DOHH2 (cell line): ENCODE measurements at regions not wholly inside any gene's neighbourhood (a gene's known extent, or its start where the extent isn't known, plus 50 kb on each side); places are given as distances from the start of the nearest gene placed in this dataset.
"Not testable (repeated sequence)": the region's sequence is repeated elsewhere in the genome, so short reads cannot be mapped to it uniquely, and the experiment has no call there.

Experiments
- H3F3A ChIP-seq: fragments of 200-600 bp; sonication (generic), shearing (Covaris generic); 2 replicates; pipeline ENCODE4 v1.6.0; 2016; ENCODE audit warnings: antibody characterized with exemption, mild to moderate bottlenecking; ENCODE audit not compliant: control insufficient read depth, insufficient read depth
- H3K27ac ChIP-seq: fragments of 200-600 bp; sonication (generic); 2 replicates; pipeline ENCODE4 v1.5.1; 2014; ENCODE audit warnings: low read depth, mild to moderate bottlenecking, low read length, moderate library complexity
- H3K27me3 ChIP-seq: fragments of 200-600 bp; sonication (generic); 2 replicates; pipeline ENCODE4 v1.6.1; 2014; ENCODE audit warnings: mild to moderate bottlenecking, low read length, mixed read lengths; ENCODE audit not compliant: control insufficient read depth
- H3K36me3 ChIP-seq: fragments of 200-600 bp; sonication (generic); 2 replicates; pipeline ENCODE4 v1.6.1; 2014; ENCODE audit warnings: mild to moderate bottlenecking, low read length, moderate library complexity, mixed read lengths; ENCODE audit not compliant: control insufficient read depth
- H3K4me1 ChIP-seq: fragments of 200-600 bp; sonication (generic); 2 replicates; pipeline ENCODE4 v1.6.1; 2014; ENCODE audit warnings: mild to moderate bottlenecking, low read length, mixed read lengths; ENCODE audit not compliant: control insufficient read depth
- H3K4me2 ChIP-seq: fragments of 200-600 bp; sonication (generic); 2 replicates; pipeline ENCODE4 v1.6.0; 2014; ENCODE audit warnings: mild to moderate bottlenecking, low read length, moderate library complexity
- H3K4me3 ChIP-seq: fragments of 200-600 bp; sonication (generic); 2 replicates; pipeline ENCODE4 v1.5.1; 2014; ENCODE audit warnings: mild to moderate bottlenecking, low read length, mixed read lengths
- H3K79me2 ChIP-seq: fragments of 200-600 bp; sonication (generic); 2 replicates; pipeline ENCODE4 v1.6.1; 2014; ENCODE audit warnings: mild to moderate bottlenecking, low read length, mixed read lengths; ENCODE audit not compliant: control insufficient read depth
- H3K9me2 ChIP-seq: fragments of 200-600 bp; sonication (generic); replicated peaks from 2 replicates; pipeline ENCODE4 v1.6.1; 2014; ENCODE audit warnings: mild to moderate bottlenecking, low read length, mixed read lengths; ENCODE audit not compliant: control insufficient read depth
- H3K9me3 ChIP-seq: fragments of 200-600 bp; sonication (generic); 2 replicates; pipeline ENCODE4 v1.6.1; 2014; ENCODE audit warnings: antibody characterized with exemption, low read length, mixed read lengths; ENCODE audit not compliant: control insufficient read depth, insufficient read depth
- H4K20me1 ChIP-seq: fragments of 200-600 bp; sonication (generic); 2 replicates; pipeline ENCODE4 v1.6.0; 2014; ENCODE audit warnings: low read depth, mild to moderate bottlenecking, antibody characterized with exemption, low read length, moderate library complexity; ENCODE audit not compliant: control insufficient read depth, insufficient read depth
- EZH2phosphoT487 ChIP-seq: fragments of 200-600 bp; sonication (generic); IDR thresholded peaks from 2 replicates; pipeline ENCODE4 v1.6.1; 2017; ENCODE audit warnings: borderline replicate concordance, mild to moderate bottlenecking, antibody characterized with exemption, low read length, moderate library complexity, mixed read lengths
- TF ChIP-seq, protein P1 (sequence below): fragments of 200-600 bp; sonication (generic); IDR thresholded peaks from one replicate; pipeline ENCODE4 v1.5.1; 2014; ENCODE audit warnings: antibody characterized with exemption, mild to moderate bottlenecking, low read depth, low read length; ENCODE audit not compliant: poor library complexity, severe bottlenecking

DNA sequence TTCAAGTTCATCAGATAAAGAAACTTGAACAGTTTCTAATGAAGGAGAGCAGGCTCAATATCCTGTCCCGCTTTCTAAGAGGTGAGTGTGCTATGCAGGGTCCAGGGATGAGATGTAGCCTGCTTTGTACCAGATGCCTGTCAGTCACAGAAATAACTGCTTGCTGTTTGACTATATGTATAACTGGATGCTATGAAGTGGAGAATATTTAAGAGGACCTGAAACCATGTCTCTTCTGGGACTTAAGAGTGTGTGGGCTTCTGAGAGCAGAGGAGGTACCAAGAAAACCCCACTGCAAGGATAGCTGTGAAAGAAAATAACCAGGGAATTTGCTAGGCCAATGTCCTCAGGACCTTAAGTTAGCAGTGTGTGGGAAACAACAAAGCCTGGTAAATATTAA, 246.3 kb upstream of the RFC3 start:
- Histone ChIP-seq H3K36me3 (no peaks in the 10 kb centered on the region), H3F3A (no peaks in the 10 kb centered on the region), H3K27ac (no peak overlapping the region), H3K79me2 (no peaks in the 10 kb centered on the region), H3K4me3 (no peak overlapping the region), H3K27me3 (no peaks in the 10 kb centered on the region), H3K4me1 (no peaks in the 10 kb centered on the region), H4K20me1 (no peaks in the 10 kb centered on the region), H3K4me2 (no peak overlapping the region), H3K9me3 (no peaks in the 10 kb centered on the region), H3K9me2 (no peaks in the 10 kb centered on the region)
- no peak for TF ChIP-seq EZH2phosphoT487
- TF ChIP-seq, protein P1, sequence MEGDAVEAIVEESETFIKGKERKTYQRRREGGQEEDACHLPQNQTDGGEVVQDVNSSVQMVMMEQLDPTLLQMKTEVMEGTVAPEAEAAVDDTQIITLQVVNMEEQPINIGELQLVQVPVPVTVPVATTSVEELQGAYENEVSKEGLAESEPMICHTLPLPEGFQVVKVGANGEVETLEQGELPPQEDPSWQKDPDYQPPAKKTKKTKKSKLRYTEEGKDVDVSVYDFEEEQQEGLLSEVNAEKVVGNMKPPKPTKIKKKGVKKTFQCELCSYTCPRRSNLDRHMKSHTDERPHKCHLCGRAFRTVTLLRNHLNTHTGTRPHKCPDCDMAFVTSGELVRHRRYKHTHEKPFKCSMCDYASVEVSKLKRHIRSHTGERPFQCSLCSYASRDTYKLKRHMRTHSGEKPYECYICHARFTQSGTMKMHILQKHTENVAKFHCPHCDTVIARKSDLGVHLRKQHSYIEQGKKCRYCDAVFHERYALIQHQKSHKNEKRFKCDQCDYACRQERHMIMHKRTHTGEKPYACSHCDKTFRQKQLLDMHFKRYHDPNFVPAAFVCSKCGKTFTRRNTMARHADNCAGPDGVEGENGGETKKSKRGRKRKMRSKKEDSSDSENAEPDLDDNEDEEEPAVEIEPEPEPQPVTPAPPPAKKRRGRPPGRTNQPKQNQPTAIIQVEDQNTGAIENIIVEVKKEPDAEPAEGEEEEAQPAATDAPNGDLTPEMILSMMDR = no peak

DNA sequence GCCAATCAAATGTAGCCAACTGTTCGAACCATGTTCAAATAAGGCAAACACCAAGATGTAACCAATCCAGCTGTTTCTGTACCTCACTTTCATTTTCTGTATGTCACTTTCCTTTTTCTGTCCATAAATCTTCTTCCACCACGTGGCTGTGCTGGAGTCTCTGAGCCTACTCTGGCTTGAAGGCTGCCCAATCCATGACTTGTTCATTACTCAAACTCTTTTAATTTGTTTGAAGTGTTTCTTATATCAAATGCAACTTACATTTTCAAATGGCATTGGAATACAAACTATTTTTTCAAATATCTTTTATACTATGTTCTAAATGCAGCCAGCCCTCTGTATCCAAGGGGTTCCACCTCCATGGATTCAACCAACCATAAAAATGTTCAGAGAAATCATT, 245.6 kb upstream of the RFC3 start:
- H3K27me3 ChIP-seq, H3K27ac ChIP-seq, H3K9me3 ChIP-seq, H3K9me2 ChIP-seq, H3K36me3 ChIP-seq, H3K4me3 ChIP-seq, H3K4me1 ChIP-seq, H4K20me1 ChIP-seq, H3F3A ChIP-seq, H3K4me2 ChIP-seq, H3K79me2 ChIP-seq: not testable (repeated sequence)

DNA sequence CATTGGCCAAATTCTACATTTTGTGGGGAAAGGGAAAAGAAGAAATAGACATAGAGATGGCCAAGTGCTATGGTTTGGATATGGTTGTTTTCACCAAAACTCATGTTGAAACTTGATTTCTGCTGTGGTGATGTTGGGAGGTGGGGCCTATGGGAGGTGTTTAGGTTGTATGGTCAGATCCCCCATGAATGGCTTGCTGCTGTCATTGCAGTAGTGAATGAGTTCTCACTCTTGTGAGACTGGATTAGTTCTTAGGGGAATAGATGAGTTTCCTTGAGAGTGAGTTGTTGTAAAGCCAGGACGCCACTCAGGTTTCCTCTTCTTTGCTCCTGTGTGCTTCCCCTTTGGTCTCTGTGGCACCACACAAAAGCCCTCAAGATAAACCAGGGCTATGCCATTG, 242.6 kb upstream of the RFC3 start:
- no peak overlapping the region for H3K4me3 ChIP-seq
- H3K27ac ChIP-seq = no peak overlapping the region
- H3K27me3 ChIP-seq = no peaks in the 10 kb centered on the region
- no peaks in the 10 kb centered on the region for H3K79me2 ChIP-seq
- H3K4me2 ChIP-seq = no peak overlapping the region
- H3K9me3 ChIP-seq = no peaks in the 10 kb centered on the region
- no peaks in the 10 kb centered on the region for H4K20me1 ChIP-seq
- TF ChIP-seq, protein P1 = no peak
- no peak for TF ChIP-seq EZH2phosphoT487
- H3F3A ChIP-seq = no peaks in the 10 kb centered on the region
- H3K9me2 ChIP-seq = no peaks in the 10 kb centered on the region
- no peaks in the 10 kb centered on the region for H3K4me1 ChIP-seq
- no peaks in the 10 kb centered on the region for H3K36me3 ChIP-seq

DNA sequence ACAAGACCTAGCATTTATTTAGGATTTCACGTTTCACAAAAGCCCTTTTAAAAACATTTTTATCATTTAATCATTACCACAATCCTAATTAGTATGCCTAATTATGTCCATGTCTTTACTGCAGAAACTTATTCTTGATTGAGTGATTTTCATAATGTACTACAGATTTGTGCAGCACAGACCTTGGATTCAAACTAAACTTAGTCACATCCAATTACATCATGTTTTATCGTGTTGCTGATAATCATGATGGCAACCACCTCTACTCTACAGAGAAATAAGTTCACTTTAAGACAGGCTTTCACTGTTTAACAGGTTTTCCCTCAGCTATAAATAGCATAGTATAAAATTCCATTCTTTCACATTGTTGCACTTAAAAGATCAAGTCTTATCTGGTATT, 240.9 kb upstream of the RFC3 start:
- no peak for TF ChIP-seq EZH2phosphoT487
- TF ChIP-seq, protein P1 = no peak
- H3K4me2 ChIP-seq = no peak overlapping the region
- no peaks in the 10 kb centered on the region for H3K27me3 ChIP-seq
- no peak overlapping the region for H3K4me3 ChIP-seq
- no peaks in the 10 kb centered on the region for H4K20me1 ChIP-seq
- H3K9me3 ChIP-seq = no peaks in the 10 kb centered on the region
- no peaks in the 10 kb centered on the region for H3F3A ChIP-seq
- H3K4me1 ChIP-seq = no peaks in the 10 kb centered on the region
- no peaks in the 10 kb centered on the region for H3K79me2 ChIP-seq
- no peak overlapping the region for H3K27ac ChIP-seq
- no peaks in the 10 kb centered on the region for H3K9me2 ChIP-seq
- no peaks in the 10 kb centered on the region for H3K36me3 ChIP-seq
